ENCODE measurements at regions not wholly inside any gene's neighbourhood (a gene's known extent, or its start where the extent isn't known, plus 50 kb on each side); places are given as distances from the start of the nearest gene placed in this dataset.

DNA sequence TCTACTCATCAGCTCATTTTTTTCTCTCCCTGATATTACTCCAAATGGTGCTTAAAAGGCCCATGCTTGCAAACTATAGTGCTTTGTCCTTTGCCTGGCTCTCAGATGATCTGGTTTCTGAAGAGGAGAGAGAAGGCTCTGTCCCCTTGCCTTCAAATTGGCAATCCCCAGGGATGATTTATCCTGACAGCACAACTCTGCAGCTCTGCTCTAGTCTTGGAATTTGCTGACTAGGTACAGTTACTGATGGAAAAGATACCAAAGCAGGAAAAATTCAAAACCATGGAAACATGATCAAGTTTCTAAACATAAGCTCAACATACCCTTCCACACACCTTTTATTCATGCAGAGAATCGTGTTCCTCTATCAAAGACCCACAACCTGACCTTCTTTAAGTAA, 106.7 kb upstream of the CADPS start:
- DNase-seq (ENCODE audit: low spot score) = no peak

DNA sequence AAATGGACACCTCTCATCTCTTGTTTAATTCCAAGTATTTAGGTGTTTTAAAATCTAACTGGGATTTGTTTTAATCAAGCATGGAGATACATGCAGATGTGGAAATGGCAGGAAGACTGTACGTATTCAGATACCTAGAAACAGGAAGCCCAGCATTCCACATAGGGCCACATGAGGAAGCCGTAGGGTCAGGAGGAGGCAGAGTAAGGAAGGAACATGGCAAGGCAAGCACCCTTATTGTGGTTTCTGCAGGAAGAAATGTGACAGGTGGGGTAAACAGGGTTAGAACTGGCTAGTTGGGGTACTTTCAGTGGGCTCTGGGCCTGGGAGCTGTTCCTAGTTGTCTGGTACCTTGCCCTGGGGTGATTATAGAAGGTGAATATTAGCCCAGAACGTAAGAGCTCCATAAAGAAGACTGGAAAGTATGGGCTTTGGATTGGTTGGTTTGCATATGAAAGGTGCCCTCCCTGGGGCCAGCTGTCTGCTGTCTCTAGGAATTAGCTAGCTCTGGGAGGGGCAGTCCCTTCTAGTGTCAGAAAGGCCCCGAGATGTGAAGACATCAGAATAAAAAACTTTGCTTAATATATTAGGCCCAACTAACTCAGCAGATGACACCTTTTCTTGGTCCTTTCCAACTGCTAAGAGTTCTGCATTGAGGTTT, 107.7 kb upstream of the CADPS start:
- DNase-seq (ENCODE audit: low spot score) = no peak

DNA sequence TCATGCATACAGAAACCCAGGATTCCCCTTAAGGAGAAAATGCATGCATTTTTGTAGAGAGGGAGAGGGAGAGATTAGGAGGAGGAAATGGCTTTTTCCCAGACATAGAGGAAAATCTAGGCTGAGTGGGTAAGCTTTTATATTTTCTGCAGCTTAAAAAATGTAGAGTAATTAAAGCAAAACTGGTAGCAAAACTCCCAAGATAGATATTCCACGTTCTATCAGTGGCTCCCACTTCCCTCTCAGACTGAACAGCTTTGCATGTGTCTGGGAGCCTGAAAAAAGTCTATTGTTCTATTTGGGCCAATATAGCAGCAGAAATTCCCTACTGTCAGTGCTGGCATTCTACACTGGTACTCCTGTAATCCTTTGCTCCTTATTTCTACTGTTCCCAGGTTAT, 110.8 kb upstream of the CADPS start:
- DNase-seq (ENCODE audit: low spot score) = no peak

DNA sequence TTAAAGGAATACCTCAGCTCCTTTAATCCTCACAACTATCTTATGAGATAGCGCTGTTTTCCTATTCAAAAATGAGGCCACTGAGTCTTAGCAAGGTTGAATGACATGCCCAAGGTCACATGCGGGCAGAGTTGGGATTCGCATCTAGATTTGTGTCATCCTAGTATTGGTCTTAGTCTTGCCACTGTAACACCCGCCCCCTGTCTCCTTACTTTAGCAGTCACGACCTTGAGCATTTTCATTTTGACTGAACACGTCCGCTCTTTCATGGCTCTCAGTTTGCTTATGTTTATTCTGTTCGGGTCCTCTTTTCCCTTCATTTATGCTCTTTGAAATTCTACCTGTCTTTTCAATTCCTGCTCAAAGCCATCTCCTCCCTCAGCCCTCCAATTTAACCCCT, 112.5 kb upstream of the CADPS start:
- DNase-seq (ENCODE audit: low spot score) = no peak

DNA sequence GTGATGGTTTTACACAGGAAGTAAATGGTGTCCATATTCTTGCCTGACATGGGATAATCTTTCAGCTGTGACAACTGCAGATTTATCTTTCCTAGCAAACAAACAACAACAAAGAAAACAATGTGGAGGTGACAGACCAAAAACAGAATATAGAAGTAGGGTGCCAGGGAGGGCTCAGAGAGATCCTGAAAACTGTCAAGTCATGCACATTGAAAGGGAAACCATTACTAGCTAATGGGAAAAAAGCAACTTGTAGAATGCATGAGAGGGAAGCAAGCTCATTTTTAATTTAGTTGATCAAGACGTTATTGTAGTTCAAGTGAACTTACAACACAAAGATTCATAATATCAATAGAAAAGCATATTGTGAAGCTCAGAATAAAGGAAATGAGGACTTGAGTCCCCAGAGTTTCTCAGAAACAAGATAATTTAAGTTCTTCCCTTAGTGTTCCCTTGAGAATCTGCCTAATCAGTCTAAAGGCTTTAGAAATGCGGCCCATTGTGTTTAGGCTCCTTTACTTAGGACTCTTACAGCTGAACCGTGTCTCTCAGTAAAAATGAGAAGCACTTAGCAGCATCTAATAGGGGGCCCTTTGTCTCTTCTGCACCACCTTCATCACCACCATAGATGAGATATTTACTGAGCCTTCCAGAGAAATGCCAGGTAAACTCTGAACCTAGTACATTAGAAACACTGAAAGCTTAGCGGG, 115.6 kb upstream of the CADPS start:
- no peak for DNase-seq (ENCODE audit: low spot score)

DNA sequence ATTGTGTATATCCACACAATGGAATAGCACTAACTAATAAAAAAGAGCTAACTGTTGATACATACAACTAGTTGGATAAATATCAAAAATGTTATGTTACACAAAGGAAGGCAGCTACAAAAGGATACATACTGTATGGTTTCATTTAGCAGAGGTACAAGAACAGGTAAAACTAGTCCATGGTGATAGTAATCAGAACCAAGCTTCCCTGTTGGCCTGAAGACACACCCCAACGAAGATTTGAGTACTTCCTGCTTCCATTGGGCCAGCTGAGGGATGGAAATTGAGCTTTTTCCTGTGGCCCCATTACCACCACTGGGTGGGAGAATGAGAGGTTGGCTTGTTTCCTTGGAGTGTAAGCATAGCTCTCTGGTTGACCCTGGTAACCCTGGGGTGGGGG, 117.3 kb upstream of the CADPS start:
- no peak for DNase-seq (ENCODE audit: low spot score)

DNA sequence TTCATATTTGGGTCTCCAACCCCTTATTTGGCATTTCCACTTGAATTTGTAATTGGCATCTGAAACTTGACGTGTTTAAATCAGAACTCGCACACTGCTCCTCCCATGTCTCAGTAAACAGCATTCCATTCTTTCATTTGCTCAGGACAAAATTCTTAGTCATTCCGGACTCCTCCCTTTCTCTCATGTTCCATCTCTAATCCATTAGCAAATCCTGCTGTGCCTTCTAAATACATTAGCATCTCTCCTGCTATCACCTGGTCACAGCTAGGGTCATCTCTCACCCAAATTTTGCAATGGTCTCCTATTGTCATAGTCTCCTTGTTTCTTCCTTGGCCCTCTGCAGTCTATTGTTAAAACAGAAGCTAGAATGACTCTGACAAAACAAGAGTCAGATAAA, 119.9 kb upstream of the CADPS start:
- no peak for DNase-seq (ENCODE audit: low spot score)

DNA sequence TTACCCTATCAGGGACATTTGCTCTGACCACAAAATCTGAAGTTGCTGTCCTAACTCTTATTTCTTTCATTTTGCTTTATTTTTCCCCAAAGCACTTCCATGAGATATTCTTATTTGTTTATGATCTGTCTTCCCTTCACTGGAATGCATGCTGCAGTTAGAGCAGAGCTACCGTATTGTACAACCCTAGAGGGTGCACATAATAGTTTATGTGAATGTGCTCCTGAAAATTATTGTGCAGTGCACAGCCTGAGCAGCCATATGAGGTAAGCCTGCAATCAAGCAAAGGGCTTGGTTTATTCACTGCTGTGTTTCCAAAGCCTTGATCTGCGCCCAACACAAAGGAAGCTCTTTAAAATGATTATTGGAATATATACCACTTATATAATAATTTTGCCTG, 120.3 kb upstream of the CADPS start:
- no peak for DNase-seq (ENCODE audit: low spot score)

DNA sequence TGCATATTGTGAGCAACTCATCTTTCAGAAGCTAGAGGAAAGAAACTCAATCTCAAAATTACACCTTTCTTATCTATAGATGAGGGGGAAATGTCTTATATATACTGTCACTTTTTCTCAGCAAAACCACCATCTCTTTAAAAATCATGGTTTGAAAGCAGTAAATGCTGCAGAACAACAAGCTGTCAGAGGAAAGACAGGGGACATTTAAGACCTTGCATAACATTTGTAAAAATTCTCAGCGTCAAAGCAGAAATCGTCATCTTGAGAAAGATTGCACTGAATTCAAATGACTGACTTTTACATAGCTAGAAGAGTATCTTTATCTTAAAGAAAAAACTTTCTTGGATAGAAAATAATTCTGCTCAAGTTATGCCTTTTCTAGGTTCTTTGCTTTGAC, 122.2 kb upstream of the CADPS start:
- no peak for DNase-seq (ENCODE audit: low spot score)

DNA sequence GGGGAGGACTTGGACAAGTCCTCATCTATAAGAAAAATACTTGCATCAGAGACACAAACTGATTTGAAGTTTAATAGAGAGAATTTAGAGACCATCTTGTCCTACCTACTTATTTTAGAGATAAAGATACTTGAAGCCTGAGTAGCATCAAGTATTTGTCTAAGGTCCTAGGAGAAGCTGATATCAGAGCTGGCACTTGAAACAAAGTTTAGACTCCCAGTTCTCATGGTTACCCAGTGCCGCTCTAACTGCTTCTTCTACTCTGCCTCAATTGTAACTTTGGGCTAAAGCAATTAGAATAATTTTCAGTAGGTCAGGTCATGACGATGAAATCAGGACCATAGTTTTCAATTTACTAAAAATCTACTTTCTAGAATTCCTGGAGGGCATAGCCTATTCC, 123.9 kb upstream of the CADPS start:
- DNase-seq (ENCODE audit: low spot score) = no peak

DNA sequence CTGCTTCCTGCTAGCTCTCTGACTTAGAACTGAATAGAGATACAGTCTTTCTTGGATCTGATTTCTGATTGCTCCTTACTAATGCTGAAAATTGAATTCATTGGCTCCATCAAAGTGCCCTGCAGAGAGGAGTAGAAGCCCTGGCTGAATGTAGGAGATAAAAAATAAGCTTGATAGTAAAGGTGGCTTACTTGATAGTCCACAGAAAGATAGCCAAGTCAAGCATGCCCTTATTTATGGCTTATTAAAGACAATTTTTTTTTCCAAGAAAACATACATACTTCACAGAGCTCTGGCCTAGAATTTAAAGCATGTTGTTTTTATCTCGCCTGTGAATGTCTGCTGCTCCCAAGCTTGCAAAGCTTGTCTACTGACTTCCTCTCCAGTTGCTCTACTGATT, 124.6 kb upstream of the CADPS start:
- DNase-seq (ENCODE audit: low spot score) = no peak

DNA sequence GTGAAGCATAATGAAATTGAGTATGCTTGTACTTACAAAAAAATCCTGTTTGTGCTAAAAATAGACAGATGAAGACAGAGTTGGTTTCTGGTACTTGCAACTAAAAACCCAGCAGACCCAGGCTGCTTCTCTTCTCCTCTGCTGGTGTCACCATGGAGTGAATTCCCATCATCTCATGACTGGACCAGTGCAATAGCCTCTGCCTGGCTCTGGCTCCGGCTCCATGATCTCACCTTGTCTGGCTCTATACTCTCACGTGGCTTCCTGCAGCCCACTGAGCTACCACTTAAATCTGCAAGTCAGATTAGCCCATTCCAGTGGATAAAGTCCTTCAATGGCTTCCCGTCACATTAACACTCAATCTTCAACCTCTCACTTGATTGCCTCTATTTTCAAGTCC, 129.2 kb upstream of the CADPS start:
- no peak for DNase-seq (ENCODE audit: low spot score)

DNA sequence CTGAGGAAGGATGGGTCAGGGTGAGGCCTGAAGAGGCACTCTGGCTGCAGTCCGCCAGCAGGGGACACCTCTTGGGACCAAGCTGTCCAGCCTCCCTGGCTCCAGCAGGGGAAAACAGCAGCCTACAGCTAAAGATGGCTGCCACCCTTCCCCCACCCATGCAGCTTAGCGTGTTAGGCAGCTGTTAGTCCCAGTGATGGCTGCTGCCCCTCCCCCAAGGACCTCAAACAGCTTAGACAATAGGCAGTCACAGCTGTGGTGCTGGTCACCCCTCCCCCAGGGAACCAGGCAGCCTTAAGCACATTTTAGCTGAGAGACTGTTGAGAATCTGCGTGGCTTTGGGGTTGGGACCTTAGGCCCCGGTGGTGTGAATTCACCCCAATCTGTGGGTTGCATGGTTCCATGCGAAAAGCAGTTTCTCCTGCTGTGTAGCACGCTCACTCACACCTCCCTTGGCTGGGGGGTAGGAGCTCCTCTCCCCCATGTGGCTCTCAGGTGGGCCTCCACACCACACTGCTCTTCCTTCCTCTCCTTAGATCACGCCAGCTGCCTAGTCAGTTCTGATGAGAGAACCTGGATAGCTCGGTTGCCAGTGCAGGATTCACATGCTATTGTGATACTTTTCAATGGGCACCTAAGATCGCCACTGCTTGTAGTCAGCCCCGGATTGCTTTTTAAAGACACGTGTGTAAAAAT, 140.5 kb upstream of the CADPS start:
- no peak for DNase-seq (ENCODE audit: low spot score)

DNA sequence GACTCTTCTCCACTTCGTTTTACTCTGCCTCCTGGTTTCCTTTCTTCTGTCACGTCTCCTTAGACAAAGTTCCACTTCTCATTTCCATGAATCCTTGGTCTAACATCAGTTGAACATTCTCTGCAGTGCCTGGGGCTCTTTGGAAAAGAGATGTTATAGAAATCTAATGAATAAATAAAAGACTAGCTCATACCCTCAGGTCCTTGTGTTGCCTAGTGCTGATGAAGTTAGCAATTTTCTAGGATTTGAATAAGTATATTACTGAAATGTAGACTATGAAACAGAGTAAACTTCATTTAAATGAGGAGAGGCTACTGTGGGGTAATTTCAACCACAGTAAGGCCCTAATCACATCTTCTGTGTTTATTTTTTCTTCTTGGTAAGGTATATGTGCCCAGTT, 146.9 kb upstream of the CADPS start:
- DNase-seq (ENCODE audit: low spot score) = no peak

DNA sequence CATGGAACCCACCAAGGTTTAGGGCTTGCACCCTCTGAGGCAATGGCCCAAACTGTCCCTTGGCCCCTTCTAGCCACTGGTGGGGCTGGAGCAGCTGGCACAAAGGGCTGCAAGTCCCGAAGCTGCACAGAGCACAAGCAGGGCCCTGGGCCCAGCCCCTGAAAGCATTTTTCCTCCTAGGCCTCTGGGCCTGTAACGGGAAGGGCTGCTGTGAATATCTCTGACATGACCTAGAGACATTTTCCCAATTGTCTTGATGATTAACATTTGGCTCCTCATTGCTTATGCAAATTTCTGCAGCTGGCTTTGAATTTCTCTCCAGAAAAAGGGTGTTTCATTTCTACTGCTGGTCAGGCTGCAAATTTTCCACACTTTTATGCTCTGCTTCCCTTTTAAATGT, 151.5 kb upstream of the CADPS start:
- no peak for DNase-seq (ENCODE audit: low spot score)

DNA sequence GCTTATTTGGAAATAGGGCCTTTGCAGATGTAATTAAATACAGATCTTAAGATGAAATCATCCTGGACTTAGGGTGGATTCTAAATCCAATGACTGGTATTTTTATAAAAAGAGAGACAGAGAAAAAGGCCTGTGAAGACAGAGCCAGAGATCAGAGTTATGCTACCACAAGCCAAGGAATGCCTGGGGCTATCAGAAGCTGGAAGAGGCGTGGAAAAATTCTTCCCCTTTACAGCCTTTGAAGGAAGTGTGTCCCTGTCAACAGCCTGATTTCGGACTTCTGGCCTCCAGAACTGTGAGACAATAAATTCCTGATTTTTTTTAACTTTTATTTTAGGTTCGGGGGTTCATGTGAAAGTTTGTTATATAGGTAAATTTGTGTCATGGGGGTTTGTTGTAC, 154.1 kb upstream of the CADPS start:
- no peak for DNase-seq (ENCODE audit: low spot score)

DNA sequence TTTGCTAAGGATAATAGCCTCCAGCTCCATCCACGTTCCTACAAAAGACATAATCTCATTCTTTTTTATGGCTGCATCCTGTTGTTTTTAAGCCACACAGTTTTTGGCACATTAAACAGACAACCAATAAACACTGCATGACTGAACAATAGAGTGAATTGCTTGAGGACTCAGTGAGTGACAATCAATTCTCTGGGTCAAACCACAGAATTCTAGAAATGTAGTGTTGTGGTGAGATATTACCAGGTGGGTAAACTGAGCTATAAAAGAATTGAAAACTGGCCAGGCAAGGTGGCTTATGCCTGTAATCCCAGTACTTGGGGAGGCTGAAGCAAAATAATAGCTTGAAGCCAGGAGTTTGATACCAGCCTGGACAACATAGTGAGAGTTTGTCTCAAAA, 154.7 kb upstream of the CADPS start:
- no peak for DNase-seq (ENCODE audit: low spot score)

DNA sequence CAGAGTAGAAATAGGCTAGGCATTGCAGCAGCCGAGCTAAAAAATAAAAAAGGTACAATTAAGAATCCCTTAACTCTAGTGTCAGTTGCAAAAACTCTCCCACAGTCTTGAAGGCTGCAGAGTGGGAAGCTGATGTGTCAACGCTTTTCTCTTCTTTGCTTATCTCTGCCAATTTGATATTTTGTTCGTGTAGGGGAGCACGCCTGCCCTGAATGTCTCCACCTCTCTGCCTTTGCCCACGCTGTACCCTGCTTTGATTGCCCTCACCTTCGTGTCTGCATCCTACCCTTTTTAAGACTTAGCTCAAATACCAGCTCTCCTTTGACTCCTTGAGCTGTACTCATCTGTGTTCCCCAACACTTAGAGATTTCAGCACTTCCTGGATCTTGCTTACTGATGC, 155.4 kb upstream of the CADPS start:
- no peak for DNase-seq (ENCODE audit: low spot score)

DNA sequence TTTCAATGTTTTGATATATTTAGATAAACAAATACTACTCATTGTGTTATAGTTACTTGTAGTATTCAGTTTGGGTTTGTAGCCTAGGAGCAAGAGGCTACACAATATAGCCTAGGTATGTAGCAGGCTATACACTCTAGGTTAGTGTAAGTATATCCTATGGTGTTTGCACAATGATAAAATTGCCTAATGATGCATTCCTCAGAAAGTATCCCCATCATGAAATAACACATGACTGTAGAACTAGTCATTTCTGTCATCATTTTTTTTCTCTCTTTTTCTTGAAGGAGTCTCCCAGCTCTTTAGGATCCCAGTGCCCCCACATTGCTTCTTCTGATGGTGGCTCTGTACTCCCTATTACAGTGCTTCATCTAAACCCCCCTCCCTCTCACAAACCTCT, 157.7 kb upstream of the CADPS start:
- DNase-seq (ENCODE audit: low spot score) = no peak

DNA sequence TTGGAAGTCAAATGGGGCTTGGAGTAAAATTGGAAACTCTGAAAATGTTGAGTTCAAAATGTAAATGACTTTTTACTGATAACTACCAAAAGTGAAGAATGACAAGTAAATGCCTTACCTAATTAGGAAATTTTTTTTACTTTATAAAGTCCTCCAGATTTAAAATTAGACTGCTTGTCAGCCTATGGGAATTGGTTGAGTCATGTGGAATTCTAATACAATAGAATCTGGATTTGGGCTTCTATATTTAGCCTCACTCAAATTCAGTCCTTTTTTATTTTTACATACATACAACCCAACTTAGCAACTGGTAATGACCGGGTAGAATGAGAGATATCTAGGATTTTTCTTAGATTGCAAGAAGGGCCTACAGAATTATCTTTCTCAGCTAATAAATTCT, 158.9 kb upstream of the CADPS start:
- DNase-seq (ENCODE audit: low spot score) = no peak

DNA sequence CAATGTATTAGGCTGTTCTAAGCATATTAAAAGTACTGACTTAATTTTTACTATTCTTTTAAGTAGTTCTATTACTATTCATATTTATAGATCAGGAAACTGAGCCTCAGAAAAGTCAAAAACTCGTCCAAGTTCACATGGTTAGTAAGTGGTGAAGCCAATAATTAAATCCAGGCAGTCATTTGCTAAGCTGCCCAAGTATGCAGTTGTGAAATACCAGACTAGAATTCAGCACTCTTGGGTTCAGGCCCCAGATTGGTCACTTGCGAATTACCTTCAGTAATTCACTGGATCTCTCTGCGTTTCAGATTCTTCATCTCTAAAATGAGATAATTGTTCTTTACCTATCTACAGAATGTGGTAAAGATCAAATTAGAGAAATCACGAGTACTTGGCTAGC, 161.9 kb upstream of the CADPS start:
- no peak for DNase-seq (ENCODE audit: low spot score)

DNA sequence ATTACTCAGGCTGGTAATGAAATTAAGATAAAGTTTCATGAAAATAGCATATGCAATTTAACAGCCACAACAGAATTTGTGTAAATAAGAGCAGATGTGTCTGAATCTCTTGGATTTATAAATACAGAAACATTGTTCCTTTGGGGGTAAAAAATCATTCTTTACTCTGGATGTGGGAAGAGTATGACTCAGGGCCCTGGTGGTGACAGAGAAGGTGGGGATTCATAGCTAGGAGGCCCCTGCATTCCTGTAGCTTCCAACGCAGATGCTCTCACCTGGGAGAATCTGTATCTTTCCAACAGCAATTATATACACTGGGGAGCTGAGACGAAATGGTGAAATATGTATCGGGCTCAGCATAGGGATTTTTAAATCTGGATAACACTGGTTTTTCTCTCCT, 167.6 kb upstream of the CADPS start:
- no peak for DNase-seq (ENCODE audit: low spot score)

DNA sequence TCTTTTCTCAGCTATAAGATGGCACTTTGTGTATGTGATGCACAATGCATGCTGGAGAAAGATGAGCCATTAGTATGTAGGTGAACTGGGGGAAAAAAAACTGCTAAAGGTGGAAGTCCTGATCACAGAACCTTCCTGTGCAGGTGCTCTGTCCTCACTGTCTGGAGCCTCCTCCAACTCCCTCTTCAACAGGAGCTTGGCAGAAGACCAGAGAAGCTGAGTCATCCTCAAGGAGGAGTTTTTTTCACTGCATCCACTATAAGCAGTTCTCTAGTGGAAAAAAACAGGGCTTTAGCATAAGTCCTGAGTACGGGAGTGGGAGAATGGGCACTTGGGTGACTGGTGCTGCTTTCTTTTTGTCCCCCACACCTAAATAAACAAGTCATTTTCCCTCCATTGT, 168.4 kb upstream of the CADPS start:
- DNase-seq (ENCODE audit: low spot score) = peak; percentile 19

DNA sequence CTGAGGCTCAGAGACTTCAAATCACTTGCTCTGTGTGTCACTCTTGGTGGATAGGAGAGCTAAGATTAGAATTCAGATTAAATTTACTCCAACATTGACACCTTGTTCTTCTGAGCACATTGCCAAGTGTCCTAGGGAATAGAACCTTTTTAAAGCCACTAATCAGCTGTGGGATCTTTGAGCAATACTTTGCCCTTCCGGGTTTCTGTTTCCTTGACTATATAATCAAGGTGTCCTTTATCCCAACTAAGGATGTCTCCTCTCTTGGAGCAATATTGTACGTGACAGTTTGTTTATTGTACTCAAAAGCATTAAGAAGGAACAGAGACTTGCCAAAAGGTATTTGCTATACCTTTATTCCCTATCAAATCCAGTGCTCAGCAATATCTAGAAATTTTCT, 170.9 kb upstream of the CADPS start:
- DNase-seq (ENCODE audit: low spot score) = no peak

Measured in RKO (cell line).